Posterior vena cava (tissue), 2 donors: ENCODE measurements at regions not wholly inside any gene's neighbourhood (a gene's known extent, or its start where the extent isn't known, plus 50 kb on each side); places are given as distances from the start of the nearest gene placed in this dataset.
A peak's percentile ranks its signal among the peaks of the same experiment; 100 is the strongest.
"Not testable (repeated sequence)": the region's sequence is repeated elsewhere in the genome, so short reads cannot be mapped to it uniquely, and the experiment has no call there.

Experiments
- DNase-seq: peaks from one replicate; pipeline ENCODE4 v3.0.0-alpha.2; 2020; ENCODE audit warnings: low spot score
- intact Hi-C, 2 donors: fragments of 100-400 bp; cut with DNase I; formaldehyde crosslinking; loops; one replicate each; pipeline versions ENCODE4 v1.14.1 to v1.14.2; 2022 to 2023
- donor health status: DM: yes; HTN: yes; CAD: no.
- donor health status: DM: yes; HTN: yes; CAD: no.

- intact Hi-C loops, result no loop called here
- no peak for DNase-seq
Observed at GRCh38 chr12:9347328-9348127, 139.3 kb upstream of the PZP start.

GRCh38 chr12:9346866-9347327, 138.7 kb upstream of the PZP start:
- DNase-seq, result no peak
- intact Hi-C loops, result no loop called here

- DNase-seq, result no peak
- intact Hi-C loops, result no loop called here
Observed at GRCh38 chr12:9345171-9345570, 137.0 kb upstream of the PZP start.

- DNase-seq, result no peak
- intact Hi-C loops, result no loop called here
Observed at GRCh38 chr12:9344541-9344940, 136.3 kb upstream of the PZP start.

- peak; percentile 32 for DNase-seq
- intact Hi-C loops, result no loop called here
Observed at GRCh38 chr12:9343731-9344130, 135.5 kb upstream of the PZP start.

GRCh38 chr12:9342614-9343353, 134.6 kb upstream of the PZP start:
- intact Hi-C loops, result no loop called here
- no peak for DNase-seq

GRCh38 chr12:9341260-9341585, 133.0 kb upstream of the PZP start:
- intact Hi-C loops, result no loop called here
- no peak for DNase-seq

- intact Hi-C loops, result no loop called here
- DNase-seq, result no peak
Observed at GRCh38 chr12:9340422-9341259, 132.4 kb upstream of the PZP start.

- intact Hi-C loops, result no loop called here
- no peak for DNase-seq
Observed at GRCh38 chr12:9337656-9338055, 129.5 kb upstream of the PZP start.

GRCh38 chr12:9336375-9337011, 128.3 kb upstream of the PZP start:
- intact Hi-C loops, DNase-seq: not testable (repeated sequence)

GRCh38 chr12:9335867-9336266, 127.7 kb upstream of the PZP start:
- DNase-seq, result no peak
- intact Hi-C loops, result no loop called here

- DNase-seq, result no peak
- intact Hi-C loops, result no loop called here
Observed at GRCh38 chr12:9334964-9335363, 126.8 kb upstream of the PZP start.

- no peak for DNase-seq
- intact Hi-C loops, result no loop called here
Observed at GRCh38 chr12:9334041-9334692, 126.0 kb upstream of the PZP start.

- no peak for DNase-seq
- intact Hi-C loops, result no loop called here
Observed at GRCh38 chr12:9333161-9333560, 125.0 kb upstream of the PZP start.

- intact Hi-C loops, result no loop called here
- no peak for DNase-seq
Observed at GRCh38 chr12:9332564-9332963, 124.4 kb upstream of the PZP start.

GRCh38 chr12:9331218-9331626, 123.0 kb upstream of the PZP start:
- intact Hi-C loops, result no loop called here
- peak; percentile 90 for DNase-seq

- DNase-seq, result no peak
- intact Hi-C loops, result no loop called here
Observed at GRCh38 chr12:9329019-9329418, 120.8 kb upstream of the PZP start.

- intact Hi-C loops, result no loop called here
- DNase-seq, result no peak
Observed at GRCh38 chr12:9328065-9328464, 119.9 kb upstream of the PZP start.

GRCh38 chr12:9327320-9327719, 119.1 kb upstream of the PZP start:
- DNase-seq, result no peak
- intact Hi-C loops, result no loop called here
